Right lobe of liver (tissue), 6 donors: ENCODE measurements at regions not wholly inside any gene's neighbourhood (a gene's known extent, or its start where the extent isn't known, plus 50 kb on each side); places are given as distances from the start of the nearest gene placed in this dataset.

Source experiments
- ATAC-seq, 4 donors: fragments of 200-7000 bp; cut with Tn5 transposase; one replicate each; pipeline ENCODE4 v1.9.1; 2020; ENCODE audit warnings: mild to moderate bottlenecking in 4 of 4, moderate library complexity in 4 of 4
- DNase-seq, 3 donors: peaks; one replicate each; pipeline ENCODE4 v3.0.0-alpha.2; 2020
- H3K27ac ChIP-seq, 3 donors: fragments of 200-600 bp; one replicate each; pipeline ENCODE4 v1.8.0; 2022
- H3K27me3 ChIP-seq, 2 donors: fragments of 200-600 bp; one replicate each; pipeline ENCODE4 v1.8.0; 2022
- H3K36me3 ChIP-seq, 4 donors: fragments of 200-600 bp; sonication (generic) in 1 of 4; one replicate each; pipeline versions ENCODE4 v1.5.1 to v1.8.0; 2017 to 2022; ENCODE audit warnings: control low read depth in 1 of 4
- H3K4me1 ChIP-seq, 4 donors: fragments of 200-600 bp; sonication (generic) in 1 of 4; one replicate each; pipeline versions ENCODE4 v1.5.1 to v1.8.0; 2017 to 2022; ENCODE audit warnings: control low read depth in 1 of 4
- H3K4me3 ChIP-seq, 3 donors: fragments of 200-600 bp; one replicate each; pipeline ENCODE4 v1.8.0; 2022
- H3K9me3 ChIP-seq, 4 donors: fragments of 200-600 bp; sonication (generic) in 1 of 4; one replicate each; pipeline versions ENCODE4 v1.5.1 to v1.8.0; 2017 to 2022; ENCODE audit warnings: control low read depth in 1 of 4
- POLR2A ChIP-seq: fragments of 450-650 bp; IDR thresholded peaks from one replicate; pipeline ENCODE4 v1.6.1; 2017; ENCODE audit warnings: antibody characterized with exemption, mild to moderate bottlenecking
- WGBS: methylation state at CpG from one replicate; pipeline ENCODE4 v1.1.6; 2018; ENCODE audit warnings: low coverage, low lambda C conversion rate; ENCODE audit not compliant: insufficient coverage; ENCODE audit errors: missing lambda C conversion rate; 5-methylcytosine and 5-hydroxymethylcytosine counted together
- intact Hi-C, 2 donors: fragments of 100-400 bp; cut with DNase I; formaldehyde crosslinking; loops; one replicate each; pipeline versions ENCODE4 v1.11.2 to v1.14.1; 2022
- TF ChIP-seq, protein P1 (sequence below), 4 donors: fragments of 200-600 bp in 3 of 4; fragments of 450-650 bp in 1 of 4; IDR thresholded peaks; one replicate each; pipeline versions ENCODE4 v1.5.1 to v1.8.0; 2016 to 2022; ENCODE audit warnings: antibody characterized with exemption in 4 of 4, mild to moderate bottlenecking in 2 of 4
- donor health status: DM: no; HTN: yes; CAD: no.
- donor health status: DM: no; HTN: no; CAD: no.
- donor health status: DM: no; HTN: no; CAD: no.
- donor health status: DM: no; HTN: yes; CAD: no.
- donor health status: DM: no; HTN: yes; CAD: no.

DNA sequence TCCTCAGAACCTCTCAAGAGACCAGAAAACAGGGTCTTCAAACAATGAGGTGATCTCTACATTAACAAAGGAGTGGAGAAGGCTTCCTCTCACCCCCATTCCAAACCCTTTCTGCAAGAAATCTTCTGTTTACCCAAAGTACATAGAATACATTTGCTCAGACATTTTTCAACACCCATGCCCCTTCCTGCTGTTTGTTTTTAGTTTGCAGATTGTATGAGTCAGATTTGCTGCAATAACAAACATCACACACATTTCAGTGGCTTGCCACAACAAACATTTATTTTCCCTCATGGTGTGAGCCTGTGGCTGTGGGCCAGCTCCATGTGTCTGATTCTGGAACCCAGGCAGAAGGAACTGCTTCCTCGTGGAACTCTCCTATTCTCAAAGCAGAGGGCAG, 68.2 kb upstream of the BAIAP2L1 start:
- H3K27me3 ChIP-seq, result no peaks in the 10 kb centered on the region
- ATAC-seq, result no peak
- WGBS, result 83% methylated on average over 1 of the region's 1 CpG
- H3K27ac ChIP-seq, result no peak overlapping the region
- TF ChIP-seq POLR2A, result no peak
- TF ChIP-seq, protein P1, sequence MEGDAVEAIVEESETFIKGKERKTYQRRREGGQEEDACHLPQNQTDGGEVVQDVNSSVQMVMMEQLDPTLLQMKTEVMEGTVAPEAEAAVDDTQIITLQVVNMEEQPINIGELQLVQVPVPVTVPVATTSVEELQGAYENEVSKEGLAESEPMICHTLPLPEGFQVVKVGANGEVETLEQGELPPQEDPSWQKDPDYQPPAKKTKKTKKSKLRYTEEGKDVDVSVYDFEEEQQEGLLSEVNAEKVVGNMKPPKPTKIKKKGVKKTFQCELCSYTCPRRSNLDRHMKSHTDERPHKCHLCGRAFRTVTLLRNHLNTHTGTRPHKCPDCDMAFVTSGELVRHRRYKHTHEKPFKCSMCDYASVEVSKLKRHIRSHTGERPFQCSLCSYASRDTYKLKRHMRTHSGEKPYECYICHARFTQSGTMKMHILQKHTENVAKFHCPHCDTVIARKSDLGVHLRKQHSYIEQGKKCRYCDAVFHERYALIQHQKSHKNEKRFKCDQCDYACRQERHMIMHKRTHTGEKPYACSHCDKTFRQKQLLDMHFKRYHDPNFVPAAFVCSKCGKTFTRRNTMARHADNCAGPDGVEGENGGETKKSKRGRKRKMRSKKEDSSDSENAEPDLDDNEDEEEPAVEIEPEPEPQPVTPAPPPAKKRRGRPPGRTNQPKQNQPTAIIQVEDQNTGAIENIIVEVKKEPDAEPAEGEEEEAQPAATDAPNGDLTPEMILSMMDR (IDR thresholded peaks at IDR 0.05), result no peak
- no peaks in the 10 kb centered on the region for H3K36me3 ChIP-seq
- peaks cover 0 to 7% (median 0%) of the 10 kb centered on the region in 4 donors for H3K4me1 ChIP-seq
- no peaks in the 10 kb centered on the region for H3K9me3 ChIP-seq
- no peak for DNase-seq
- intact Hi-C loops, result no loop called here
- no peak overlapping the region for H3K4me3 ChIP-seq

DNA sequence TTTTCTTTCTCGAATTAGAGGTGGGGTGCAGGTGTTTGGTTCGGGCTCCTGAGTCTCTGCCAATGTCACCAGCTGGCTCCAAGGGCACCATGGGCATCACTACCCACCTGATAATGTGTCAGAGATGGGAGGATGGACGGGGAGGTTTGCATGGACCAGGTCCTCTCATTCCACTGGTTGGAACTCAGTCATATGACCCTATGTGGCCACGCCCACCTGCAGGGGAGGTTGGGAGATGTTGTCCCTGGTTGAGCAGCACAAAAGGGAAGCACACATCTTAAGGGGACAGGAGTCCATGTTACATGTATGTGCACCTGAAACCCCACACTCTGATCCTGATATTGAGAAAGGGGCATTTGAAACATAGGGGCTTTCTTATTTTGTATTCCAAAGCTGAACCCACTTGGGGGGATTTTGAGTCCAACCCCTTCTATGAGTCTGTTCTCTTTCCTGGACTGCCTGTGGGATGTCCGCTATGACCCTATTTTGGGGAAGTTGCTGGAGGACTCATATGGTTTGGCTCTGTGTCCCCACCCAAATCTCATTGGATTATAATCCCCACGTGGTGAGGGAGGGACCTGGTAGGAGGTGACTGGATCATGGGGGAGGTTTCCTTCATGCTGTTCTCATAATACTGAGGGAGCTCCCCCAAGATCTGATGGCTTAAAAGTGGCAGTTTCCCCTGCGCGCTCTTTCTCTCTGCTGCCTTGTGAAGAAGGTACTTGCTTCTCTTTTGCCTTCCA, 66.9 kb upstream of the BAIAP2L1 start:
- no peak for TF ChIP-seq POLR2A
- TF ChIP-seq, protein P1 (IDR thresholded peaks at IDR 0.05), result no peak
- no peaks in the 10 kb centered on the region for H3K9me3 ChIP-seq
- intact Hi-C loops, result no loop called here
- H3K4me1 ChIP-seq, result peaks cover 0 to 7% (median 0%) of the 10 kb centered on the region in 4 donors
- H3K27ac ChIP-seq, result no peak overlapping the region
- H3K27me3 ChIP-seq, result no peaks in the 10 kb centered on the region
- ATAC-seq (no peak), DNase-seq (no peak)
- H3K36me3 ChIP-seq, result no peaks in the 10 kb centered on the region
- WGBS, result 73% methylated on average over 6 of the region's 8 CpGs
- no peak overlapping the region for H3K4me3 ChIP-seq

DNA sequence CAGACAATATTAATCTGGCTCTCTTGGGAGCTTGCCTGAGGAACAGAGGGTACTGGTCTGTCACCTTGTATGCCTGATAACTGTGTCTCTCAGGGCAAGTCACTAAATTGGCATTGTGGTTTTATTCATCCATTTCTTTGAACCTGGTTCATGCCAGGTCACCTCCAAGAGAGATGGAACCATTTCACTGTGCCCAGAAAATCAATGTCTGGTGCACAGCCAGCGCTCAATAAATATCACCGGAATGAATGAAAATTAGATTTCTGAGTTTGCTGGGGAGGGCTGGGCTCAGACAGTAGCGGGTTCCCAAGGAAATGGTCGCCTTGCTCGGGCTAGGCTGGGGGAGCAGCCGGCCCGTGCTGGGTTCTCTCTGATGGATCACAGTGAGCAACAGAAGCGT, 64.1 kb upstream of the BAIAP2L1 start:
- Histone ChIP-seq H3K9me3 (no peaks in the 10 kb centered on the region), H3K4me1 (no peaks in the 10 kb centered on the region), H3K27ac (no peak overlapping the region), H3K36me3 (no peaks in the 10 kb centered on the region), H3K27me3 (no peaks in the 10 kb centered on the region), H3K4me3 (no peak overlapping the region)
- intact Hi-C loops, result no loop called here
- ATAC-seq (peak in 1 of 4 donors; percentile 16), DNase-seq (no peak)
- WGBS, result 44% methylated on average over 5 of the region's 8 CpGs
- TF ChIP-seq POLR2A, result no peak
- TF ChIP-seq, protein P1 (IDR thresholded peaks at IDR 0.05), result no peak

DNA sequence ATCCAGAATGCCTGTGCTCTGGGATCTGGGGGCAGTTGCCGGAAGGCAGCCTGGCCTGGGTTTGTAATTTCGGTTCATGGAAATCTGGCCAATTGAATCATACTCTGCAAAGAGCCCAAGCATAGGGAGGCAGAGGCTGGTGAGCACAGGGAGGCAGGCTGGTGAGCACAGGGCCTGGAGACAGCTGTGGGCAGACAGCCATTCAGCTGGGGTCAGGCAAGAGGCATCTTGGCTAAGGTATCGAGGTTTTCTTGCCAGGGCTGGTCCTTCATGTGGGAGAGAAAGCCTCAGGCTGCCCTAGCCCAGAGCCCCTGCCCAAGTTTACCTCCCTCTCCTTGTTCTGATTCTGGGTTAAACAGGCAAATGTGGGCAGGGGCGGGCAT, 63.7 kb upstream of the BAIAP2L1 start:
- intact Hi-C loops, result no loop called here
- H3K4me3 ChIP-seq, result no peak overlapping the region
- no peaks in the 10 kb centered on the region for H3K9me3 ChIP-seq
- H3K27ac ChIP-seq, result no peak overlapping the region
- WGBS, result 50% methylated on average over 2 of the region's 4 CpGs
- TF ChIP-seq, protein P1 (IDR thresholded peaks at IDR 0.05), result no peak
- no peak for TF ChIP-seq POLR2A
- H3K27me3 ChIP-seq, result no peaks in the 10 kb centered on the region
- no peaks in the 10 kb centered on the region for H3K4me1 ChIP-seq
- no peaks in the 10 kb centered on the region for H3K36me3 ChIP-seq
- DNase-seq (no peak), ATAC-seq (peak in 3 of 4 donors; percentile 17 to 45 (median 32))
